Prostate gland (tissue), 2 donors: ENCODE measurements at regions not wholly inside any gene's neighbourhood (a gene's known extent, or its start where the extent isn't known, plus 50 kb on each side); places are given as distances from the start of the nearest gene placed in this dataset.

Experiments used
- POLR2A ChIP-seq: fragments of 450-650 bp; IDR thresholded peaks from one replicate; pipeline ENCODE4 v1.6.1; 2016; ENCODE audit warnings: antibody characterized with exemption, mild to moderate bottlenecking
- POLR2AphosphoS5 ChIP-seq: sonication (generic); formaldehyde crosslinking; IDR thresholded peaks from one replicate; pipeline ENCODE4 v1.6.1; 2017; ENCODE audit warnings: antibody characterized with exemption
- TF ChIP-seq, protein P1 (sequence below), 4 experiments: fragments of 200-600 bp in 2 of 4; fragments of 450-650 bp in 2 of 4; sonication (generic) in 2 of 4; IDR thresholded peaks; 1 replicate in 3 of 4; 2 replicates in 1 of 4; pipeline ENCODE4 v1.5.1; 2016 to 2019; ENCODE audit warnings: antibody characterized with exemption in 4 of 4, mild to moderate bottlenecking in 2 of 4, moderate library complexity in 2 of 4

DNA sequence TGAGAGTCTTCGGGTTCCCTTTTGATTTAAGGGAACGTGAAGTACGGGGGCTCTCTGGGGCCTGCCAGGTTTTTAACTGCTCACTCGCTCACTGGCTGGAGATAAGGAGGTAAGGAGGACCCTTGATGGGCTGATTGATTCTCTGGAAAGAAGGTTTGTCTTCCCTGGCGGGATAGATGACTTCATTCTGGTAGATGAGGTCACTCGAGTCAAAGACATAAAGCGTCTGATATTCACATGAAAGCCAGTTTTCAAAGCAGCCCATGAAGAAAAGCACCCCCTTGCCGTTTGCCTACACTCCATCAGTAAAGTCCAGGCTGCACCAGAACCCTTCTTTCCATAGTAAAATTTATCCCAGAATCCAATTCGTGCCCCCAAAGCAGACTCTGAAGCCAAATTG, 233.7 kb upstream of the IRX5 start:
- TF ChIP-seq, protein P1, sequence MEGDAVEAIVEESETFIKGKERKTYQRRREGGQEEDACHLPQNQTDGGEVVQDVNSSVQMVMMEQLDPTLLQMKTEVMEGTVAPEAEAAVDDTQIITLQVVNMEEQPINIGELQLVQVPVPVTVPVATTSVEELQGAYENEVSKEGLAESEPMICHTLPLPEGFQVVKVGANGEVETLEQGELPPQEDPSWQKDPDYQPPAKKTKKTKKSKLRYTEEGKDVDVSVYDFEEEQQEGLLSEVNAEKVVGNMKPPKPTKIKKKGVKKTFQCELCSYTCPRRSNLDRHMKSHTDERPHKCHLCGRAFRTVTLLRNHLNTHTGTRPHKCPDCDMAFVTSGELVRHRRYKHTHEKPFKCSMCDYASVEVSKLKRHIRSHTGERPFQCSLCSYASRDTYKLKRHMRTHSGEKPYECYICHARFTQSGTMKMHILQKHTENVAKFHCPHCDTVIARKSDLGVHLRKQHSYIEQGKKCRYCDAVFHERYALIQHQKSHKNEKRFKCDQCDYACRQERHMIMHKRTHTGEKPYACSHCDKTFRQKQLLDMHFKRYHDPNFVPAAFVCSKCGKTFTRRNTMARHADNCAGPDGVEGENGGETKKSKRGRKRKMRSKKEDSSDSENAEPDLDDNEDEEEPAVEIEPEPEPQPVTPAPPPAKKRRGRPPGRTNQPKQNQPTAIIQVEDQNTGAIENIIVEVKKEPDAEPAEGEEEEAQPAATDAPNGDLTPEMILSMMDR (IDR thresholded peaks at IDR 0.05) = no peak
- no peak for TF ChIP-seq POLR2A
- TF ChIP-seq POLR2AphosphoS5 = no peak
